B cell (primary cell): ENCODE measurements at regions not wholly inside any gene's neighbourhood (a gene's known extent, or its start where the extent isn't known, plus 50 kb on each side); places are given as distances from the start of the nearest gene placed in this dataset.

Experiments
- ATAC-seq: fragments of 200-7000 bp; cut with Tn5 transposase; one replicate; pipeline ENCODE4 v1.10.0; 2021; ENCODE audit warnings: low read depth, mild to moderate bottlenecking, moderate number of reproducible peaks, moderate library complexity
- CTCF ChIA-PET: fragments of 350-600 bp; sonication (Branson Sonifier 250); formaldehyde crosslinking; loops from one replicate; lab custom pipeline; 2021; ENCODE audit warnings: antibody characterized with exemption, inconsistent platforms; lab: Charles Lee
- POLR2A ChIA-PET: fragments of 350-600 bp; sonication (Branson Sonifier 250); formaldehyde crosslinking; loops from one replicate; lab custom pipeline; 2021; ENCODE audit warnings: antibody characterized with exemption; lab: Charles Lee
- DNase-seq: peaks from one replicate; pipeline ENCODE4 v3.0.0; 2013
- H2AFZ ChIP-seq: 2 replicates; pipeline ENCODE4 v1.6.1; 2012; ENCODE audit warnings: mild to moderate bottlenecking, low read depth, low read length; ENCODE audit not compliant: insufficient read depth, poor library complexity, severe bottlenecking
- H3K27ac ChIP-seq, 2 donors: 1 replicate in 1 of 2; 2 replicates in 1 of 2; pipeline ENCODE4 v1.5.1; 2012 to 2013; ENCODE audit warnings: low read length in 2 of 2, mild to moderate bottlenecking in 2 of 2, moderate library complexity in 1 of 2
- H3K27me3 ChIP-seq, 4 experiments: fragments of 200-600 bp in 1 of 4; sonication (generic) in 1 of 4; replicated peaks in 1 of 4; 1 replicate in 2 of 4; 2 replicates in 2 of 4; pipeline versions ENCODE4 v1.6.1 to v1.7.0; 2013 to 2016; ENCODE audit warnings: low read length in 3 of 4, mild to moderate bottlenecking in 2 of 4, mixed read lengths in 1 of 4, moderate library complexity in 1 of 4; ENCODE audit not compliant: insufficient read depth in 4 of 4, control insufficient read depth in 3 of 4; ENCODE audit errors: control extremely low read depth in 1 of 4
- H3K36me3 ChIP-seq, 2 experiments: replicated peaks in 1 of 2; 1 replicate in 1 of 2; 2 replicates in 1 of 2; pipeline versions ENCODE4 v1.6.1 to v1.7.1; 2013; ENCODE audit warnings: low read length in 1 of 2; ENCODE audit not compliant: insufficient read depth in 2 of 2, control insufficient read depth in 1 of 2; ENCODE audit errors: control extremely low read depth in 1 of 2, extremely low read depth in 1 of 2
- H3K4me1 ChIP-seq, 2 donors: fragments of 200-600 bp in 1 of 2; sonication (generic) in 1 of 2; 1 replicate in 1 of 2; 2 replicates in 1 of 2; pipeline versions ENCODE4 v1.5.1 to v1.6.1; 2013 to 2017; ENCODE audit warnings: low read length in 2 of 2; ENCODE audit not compliant: control insufficient read depth in 2 of 2, insufficient read depth in 2 of 2
- H3K4me2 ChIP-seq: replicated peaks from 2 replicates; pipeline ENCODE3; 2012; ENCODE audit warnings: mild to moderate bottlenecking, low read depth, low read length; ENCODE audit not compliant: poor library complexity, severe bottlenecking
- H3K4me3 ChIP-seq, 5 experiments: fragments of 200-600 bp in 1 of 5; sonication (generic) in 1 of 5; 1 replicate in 3 of 5; 2 replicates in 2 of 5; pipeline versions ENCODE4 v1.5.1 to v1.7.0; 2011 to 2016; ENCODE audit warnings: low read length in 4 of 5, mild to moderate bottlenecking in 4 of 5, low read depth in 2 of 5, control low read depth in 1 of 5, moderate library complexity in 1 of 5; ENCODE audit not compliant: insufficient read depth in 1 of 5; ENCODE audit errors: control extremely low read depth in 1 of 5, extremely low read depth in 1 of 5
- H3K79me2 ChIP-seq: fragments of 200-600 bp; sonication (generic); one replicate; pipeline ENCODE4 v1.6.0; 2016; ENCODE audit warnings: low read length; ENCODE audit not compliant: control insufficient read depth, insufficient read depth
- H3K9ac ChIP-seq: fragments of 200-600 bp; sonication (generic); 2 replicates; pipeline ENCODE4 v1.6.1; 2017; ENCODE audit warnings: mild to moderate bottlenecking, low read length, moderate library complexity
- H3K9me3 ChIP-seq, 3 donors: one replicate each; pipeline versions ENCODE4 v1.6.1 to v1.7.1; 2013; ENCODE audit warnings: low read length in 2 of 3; ENCODE audit not compliant: control insufficient read depth in 2 of 3, insufficient read depth in 1 of 3; ENCODE audit errors: control extremely low read depth in 1 of 3
- H4K20me1 ChIP-seq: 2 replicates; pipeline ENCODE4 v1.6.0; 2012; ENCODE audit warnings: mild to moderate bottlenecking, low read length; ENCODE audit not compliant: insufficient read depth, control insufficient read depth, poor library complexity, severe bottlenecking
- H3K27ac Mint-ChIP-seq: one replicate; pipeline ENCODE4 v1.8.0; 2021; ENCODE audit warnings: mixed read lengths
- H3K27me3 Mint-ChIP-seq: one replicate; pipeline ENCODE4 v1.8.0; 2021; ENCODE audit warnings: mixed read lengths
- H3K4me1 Mint-ChIP-seq: one replicate; pipeline ENCODE4 v1.8.0; 2021; ENCODE audit warnings: mixed read lengths
- H3K4me3 Mint-ChIP-seq: one replicate; pipeline ENCODE4 v1.8.0; 2021; ENCODE audit warnings: mixed read lengths
- H3K9me3 Mint-ChIP-seq: one replicate; pipeline ENCODE4 v1.8.0; 2022; ENCODE audit warnings: mixed read lengths; ENCODE audit not compliant: insufficient read depth
- CTCF ChIP-seq: fragments of 200-600 bp; IDR thresholded peaks from one replicate; pipeline ENCODE4 v1.8.0; 2022; ENCODE audit warnings: antibody characterized with exemption, mild to moderate bottlenecking
- EZH2 ChIP-seq: IDR thresholded peaks from 2 replicates; pipeline ENCODE4 v1.6.1; 2012; ENCODE audit warnings: borderline replicate concordance, low read depth, mild to moderate bottlenecking, moderate library complexity, low read length; ENCODE audit not compliant: insufficient read depth, poor library complexity, severe bottlenecking
- WGBS: methylation state at CpG from one replicate; pipeline ENCODE4 v1.1.5; 2013; ENCODE audit warnings: missing lambda C conversion rate; ENCODE audit not compliant: insufficient coverage; 5-methylcytosine and 5-hydroxymethylcytosine counted together
- intact Hi-C: fragments of 100-400 bp; cut with micrococcal nuclease; formaldehyde crosslinking; loops from one replicate; pipeline ENCODE4 v1.10.0; 2022

DNA sequence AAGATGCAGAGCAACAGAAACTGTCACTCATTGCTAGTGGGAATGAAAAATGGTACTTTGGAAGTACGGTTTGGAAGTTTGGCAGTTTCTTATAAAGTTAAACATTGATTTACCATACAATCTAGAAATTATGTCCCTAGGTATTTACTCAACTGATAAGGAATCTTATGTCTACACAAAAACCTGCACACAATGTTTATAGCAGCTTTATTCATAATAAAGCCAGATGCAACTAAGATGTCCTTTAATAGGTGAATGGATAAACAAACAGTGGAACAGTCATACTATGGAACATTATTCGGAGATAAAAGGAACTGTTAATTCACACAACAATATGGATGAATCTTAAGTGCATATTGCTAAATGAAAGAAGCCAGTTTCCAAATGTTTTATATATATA, 96.2 kb upstream of the SIRPA start:
- CTCF ChIA-PET: interaction anchor here (1.1 to 2.3 kb wide), 6 partner anchors 22 to 375 kb away, joined by 3 to 17 read pairs (median 4); no protein-coding TSS in a partner anchor
- Histone ChIP-seq H3K4me1 (peaks cover 14 to 19% of the 10 kb centered on the region in 2 donors), H3K9ac (no peak overlapping the region), H3K9me3 (no peaks in the 10 kb centered on the region), H2AFZ (no peak overlapping the region), H4K20me1 (no peaks in the 10 kb centered on the region), H3K79me2 (no peaks in the 10 kb centered on the region), H3K36me3 (no peaks in the 10 kb centered on the region), H3K27me3 (peaks cover 0 to 2% (median 0%) of the 10 kb centered on the region in 4 experiments), H3K4me3 (no peak overlapping the region), H3K4me2 (no peak overlapping the region), H3K27ac (no peak overlapping the region)
- ATAC-seq: no peak
- Mint-ChIP-seq H3K4me1 (peaks cover 17% of the 10 kb centered on the region), H3K4me3 (no peak overlapping the region), H3K27me3 (no peaks in the 10 kb centered on the region), H3K9me3 (no peaks in the 10 kb centered on the region), H3K27ac (no peak overlapping the region)
- TF ChIP-seq CTCF (no peak), EZH2 (no peak)
- WGBS: no CpG with 5 or more reads among the region's 2 CpGs
- DNase-seq: no peak
- POLR2A ChIA-PET: no interaction called here
- intact Hi-C loops: no loop called here

DNA sequence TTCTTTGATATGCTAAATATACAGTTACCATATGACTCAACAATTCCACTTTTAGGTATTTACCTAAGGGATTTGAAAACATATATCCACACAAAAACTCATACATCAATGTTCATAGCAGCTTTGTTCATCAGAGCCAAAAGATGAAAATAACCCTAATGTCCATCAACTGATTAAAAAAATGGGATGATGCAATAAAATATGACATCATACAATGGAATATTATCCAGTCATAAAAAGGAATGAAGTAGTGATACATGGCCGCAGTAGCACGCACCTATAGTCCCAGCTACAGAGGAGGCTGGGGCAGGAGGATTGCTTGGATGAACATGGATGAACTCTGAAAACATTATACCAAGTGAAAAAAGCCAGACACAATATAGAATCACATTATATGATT, 101.4 kb upstream of the SIRPA start:
- H3K27me3 ChIP-seq: peaks cover 0 to 12% (median 0%) of the 10 kb centered on the region in 4 experiments
- CTCF ChIA-PET: interaction anchor here (0.6 to 2.5 kb wide), 4 partner anchors 8 to 379 kb away, joined by 3 to 10 read pairs (median 5); no protein-coding TSS in a partner anchor
- POLR2A ChIA-PET: no interaction called here
- H2AFZ ChIP-seq: no peak overlapping the region
- no peak overlapping the region for H3K9ac ChIP-seq
- no peak overlapping the region for H3K4me2 ChIP-seq
- no peaks in the 10 kb centered on the region for H4K20me1 ChIP-seq
- Mint-ChIP-seq H3K4me3 (no peak overlapping the region), H3K27ac (no peak overlapping the region), H3K9me3 (no peaks in the 10 kb centered on the region), H3K27me3 (peaks cover 16% of the 10 kb centered on the region), H3K4me1 (no peaks in the 10 kb centered on the region)
- H3K79me2 ChIP-seq: no peaks in the 10 kb centered on the region
- no peak overlapping the region for H3K4me3 ChIP-seq
- TF ChIP-seq CTCF (no peak), EZH2 (no peak)
- ATAC-seq (no peak), DNase-seq (no peak)
- no peaks in the 10 kb centered on the region for H3K36me3 ChIP-seq
- intact Hi-C loops: no loop called here
- no peak overlapping the region for H3K27ac ChIP-seq
- H3K4me1 ChIP-seq: no peaks in the 10 kb centered on the region
- no CpG with 5 or more reads among the region's 2 CpGs for WGBS
- no peaks in the 10 kb centered on the region for H3K9me3 ChIP-seq
